Mesendoderm (in vitro differentiated cells): ENCODE measurements at regions not wholly inside any gene's neighbourhood (a gene's known extent, or its start where the extent isn't known, plus 50 kb on each side); places are given as distances from the start of the nearest gene placed in this dataset.
A peak's percentile ranks its signal among the peaks of the same experiment; 100 is the strongest.

Experiments used
- DNase-seq: peaks from one replicate; pipeline ENCODE4 v3.0.0; 2013
- H2AK5ac ChIP-seq: 2 replicates; pipeline ENCODE4 v1.6.1; 2013; ENCODE audit warnings: low read length, inconsistent platforms
- H2BK120ac ChIP-seq: 2 replicates; pipeline ENCODE4 v1.6.1; 2013; ENCODE audit warnings: low read depth, mild to moderate bottlenecking, low read length, moderate library complexity, mixed read lengths
- H2BK15ac ChIP-seq: replicated peaks from 2 replicates; pipeline ENCODE4 v1.6.1; 2013; ENCODE audit warnings: low read depth, mild to moderate bottlenecking, moderate library complexity
- H2BK5ac ChIP-seq: 2 replicates; pipeline ENCODE4 v1.6.1; 2013; ENCODE audit warnings: low read length, inconsistent platforms
- H3K18ac ChIP-seq: 2 replicates; pipeline ENCODE4 v1.6.1; 2013; ENCODE audit warnings: mild to moderate bottlenecking, low read length, mixed read lengths
- H3K23ac ChIP-seq: one replicate; pipeline ENCODE4 v1.6.1; 2013; ENCODE audit warnings: low read length
- H3K27ac ChIP-seq: 2 replicates; pipeline ENCODE4 v1.5.1; 2013; ENCODE audit warnings: low read depth, mild to moderate bottlenecking, inconsistent platforms, low read length, moderate library complexity
- H3K27me3 ChIP-seq: 2 replicates; pipeline ENCODE4 v1.6.1; 2013; ENCODE audit warnings: low read length, control low read depth, mild to moderate bottlenecking, inconsistent platforms; ENCODE audit not compliant: insufficient read depth, poor library complexity
- H3K36me3 ChIP-seq: 2 replicates; pipeline ENCODE4 v1.6.1; 2013; ENCODE audit warnings: low read length, inconsistent platforms; ENCODE audit not compliant: control insufficient read depth, insufficient read depth
- H3K4ac ChIP-seq: one replicate; pipeline ENCODE4 v1.6.1; 2013; ENCODE audit warnings: low read depth, mild to moderate bottlenecking, low read length, moderate library complexity
- H3K4me1 ChIP-seq: 2 replicates; pipeline ENCODE4 v1.6.1; 2013; ENCODE audit warnings: low read depth, low read length, inconsistent platforms; ENCODE audit not compliant: control insufficient read depth
- H3K4me2 ChIP-seq: 2 replicates; pipeline ENCODE4 v1.6.1; 2013; ENCODE audit warnings: low read length
- H3K4me3 ChIP-seq: 2 replicates; pipeline ENCODE4 v1.5.1; 2013; ENCODE audit warnings: mild to moderate bottlenecking, low read length
- H3K56ac ChIP-seq: one replicate; pipeline ENCODE4 v1.6.1; 2013; ENCODE audit warnings: low read length
- H3K79me1 ChIP-seq: 2 replicates; pipeline ENCODE4 v1.6.1; 2013; ENCODE audit warnings: low read length, inconsistent platforms
- H3K79me2 ChIP-seq: 2 replicates; pipeline ENCODE4 v1.6.1; 2013; ENCODE audit warnings: mild to moderate bottlenecking, low read length; ENCODE audit not compliant: control insufficient read depth, insufficient read depth
- H3K9ac ChIP-seq: 2 replicates; pipeline ENCODE4 v1.6.1; 2013; ENCODE audit warnings: low read length, inconsistent platforms
- H4K5ac ChIP-seq: one replicate; pipeline ENCODE4 v1.6.1; 2013; ENCODE audit warnings: low read length
- H4K8ac ChIP-seq: one replicate; pipeline ENCODE4 v1.6.1; 2013; ENCODE audit warnings: low read depth, mild to moderate bottlenecking, control low read depth, low read length, moderate library complexity
- WGBS: extraction: QIAGEN DNeasy Blood & Tissue Kit; methylation state at CpG from one replicate; pipeline ENCODE4 v1.1.7; 2013; ENCODE audit warnings: low lambda C conversion rate, missing lambda C conversion rate; ENCODE audit not compliant: insufficient coverage; ENCODE audit errors: extremely low coverage; 5-methylcytosine and 5-hydroxymethylcytosine counted together

DNA sequence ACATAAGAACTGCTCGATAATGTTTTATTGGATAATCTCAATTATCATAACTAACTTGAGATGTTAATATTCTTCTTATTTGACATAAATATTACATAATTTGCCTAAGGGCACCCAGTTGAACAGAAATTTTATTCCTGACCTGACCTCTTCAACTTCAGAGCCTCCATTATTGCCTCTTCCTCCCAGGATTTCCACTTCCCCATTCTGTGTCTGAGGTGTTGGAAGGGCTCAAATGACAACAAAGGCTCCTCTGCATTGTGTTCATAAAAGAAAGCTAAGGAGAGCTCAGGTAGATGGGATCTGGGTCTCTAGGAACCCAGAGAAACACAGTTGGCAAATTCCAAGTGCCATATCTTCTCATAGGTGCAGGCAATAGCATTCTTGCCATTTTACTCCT lies 61.2 kb upstream of the ARHGAP20 start:
- Histone ChIP-seq H4K5ac (no peak overlapping the region), H4K8ac (peak overlapping the region; percentile 14), H3K4me3 (no peak overlapping the region), H2BK120ac (no peak overlapping the region), H3K23ac (no peak overlapping the region), H3K79me1 (no peaks in the 10 kb centered on the region), H2AK5ac (no peak overlapping the region), H3K4me1 (no peaks in the 10 kb centered on the region), H3K36me3 (no peaks in the 10 kb centered on the region), H2BK15ac (no peak overlapping the region), H3K4me2 (no peak overlapping the region), H3K79me2 (no peaks in the 10 kb centered on the region), H2BK5ac (no peak overlapping the region), H3K27me3 (no peaks in the 10 kb centered on the region), H3K56ac (no peak overlapping the region), H3K9ac (no peak overlapping the region), H3K4ac (no peak overlapping the region), H3K27ac (no peak overlapping the region), H3K18ac (peak overlapping the region; percentile 80)
- no peak for DNase-seq
- WGBS, result no CpG with 5 or more reads among the region's 1 CpG

DNA sequence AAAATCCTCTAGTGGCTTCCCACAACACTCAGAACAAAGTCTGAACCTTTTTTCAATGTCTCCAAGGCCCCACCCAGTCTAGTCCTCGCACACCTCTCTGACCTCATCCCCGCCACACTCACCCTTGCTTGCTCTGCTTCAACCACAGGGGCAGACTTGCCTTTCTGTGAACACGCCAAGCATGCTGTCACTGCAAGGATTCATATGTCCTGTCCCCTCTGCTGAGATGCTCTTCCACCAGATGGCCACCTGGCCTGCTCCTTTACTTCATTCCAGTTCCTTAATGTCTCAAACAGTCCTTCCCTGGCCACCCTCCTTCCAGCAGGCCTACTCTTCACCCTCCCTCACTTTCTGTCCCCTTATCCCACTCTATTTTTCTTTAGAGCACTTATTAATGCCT lies 60.6 kb upstream of the ARHGAP20 start:
- no CpG with 5 or more reads among the region's 3 CpGs for WGBS
- DNase-seq, result peak; percentile 57
- Histone ChIP-seq H3K18ac (no peak overlapping the region), H3K4ac (no peak overlapping the region), H3K79me1 (no peaks in the 10 kb centered on the region), H3K4me2 (no peak overlapping the region), H3K79me2 (no peaks in the 10 kb centered on the region), H3K56ac (no peak overlapping the region), H2BK120ac (no peak overlapping the region), H3K4me1 (no peaks in the 10 kb centered on the region), H3K9ac (no peak overlapping the region), H3K27me3 (no peaks in the 10 kb centered on the region), H2AK5ac (no peak overlapping the region), H2BK15ac (no peak overlapping the region), H4K8ac (no peak overlapping the region), H3K23ac (no peak overlapping the region), H3K36me3 (no peaks in the 10 kb centered on the region), H3K4me3 (no peak overlapping the region), H3K27ac (no peak overlapping the region), H4K5ac (no peak overlapping the region), H2BK5ac (no peak overlapping the region)

DNA sequence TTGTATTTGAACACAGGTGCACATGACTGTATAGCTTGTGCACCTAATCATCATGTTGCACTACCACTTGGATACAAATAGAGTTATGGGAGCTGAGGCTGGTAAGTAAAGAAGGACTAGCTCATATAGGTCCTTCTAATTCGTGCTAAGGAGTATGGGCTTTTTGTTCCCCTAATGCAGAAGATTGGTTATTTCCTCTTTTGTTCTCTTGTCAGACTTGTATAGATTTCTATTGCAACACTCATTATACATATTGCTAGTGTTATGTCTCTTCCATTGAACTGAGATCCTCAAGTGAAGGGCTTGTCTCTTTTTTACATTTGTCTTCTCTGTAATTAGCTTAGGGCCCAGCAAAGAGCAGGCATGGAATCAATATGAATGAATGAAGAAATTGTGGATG lies 54.1 kb upstream of the ARHGAP20 start:
- Histone ChIP-seq H3K9ac (no peak overlapping the region), H4K8ac (no peak overlapping the region), H3K79me1 (no peaks in the 10 kb centered on the region), H3K18ac (no peak overlapping the region), H2AK5ac (no peak overlapping the region), H3K36me3 (no peaks in the 10 kb centered on the region), H3K4me1 (no peaks in the 10 kb centered on the region), H3K4ac (no peak overlapping the region), H3K27me3 (peaks cover 1% of the 10 kb centered on the region), H2BK5ac (no peak overlapping the region), H3K56ac (no peak overlapping the region), H3K79me2 (no peaks in the 10 kb centered on the region), H3K4me2 (no peak overlapping the region), H4K5ac (no peak overlapping the region), H3K23ac (no peak overlapping the region), H3K4me3 (no peak overlapping the region), H2BK120ac (no peak overlapping the region), H2BK15ac (no peak overlapping the region), H3K27ac (no peak overlapping the region)
- DNase-seq, result no peak
- no CpG with 5 or more reads among the region's 1 CpG for WGBS

DNA sequence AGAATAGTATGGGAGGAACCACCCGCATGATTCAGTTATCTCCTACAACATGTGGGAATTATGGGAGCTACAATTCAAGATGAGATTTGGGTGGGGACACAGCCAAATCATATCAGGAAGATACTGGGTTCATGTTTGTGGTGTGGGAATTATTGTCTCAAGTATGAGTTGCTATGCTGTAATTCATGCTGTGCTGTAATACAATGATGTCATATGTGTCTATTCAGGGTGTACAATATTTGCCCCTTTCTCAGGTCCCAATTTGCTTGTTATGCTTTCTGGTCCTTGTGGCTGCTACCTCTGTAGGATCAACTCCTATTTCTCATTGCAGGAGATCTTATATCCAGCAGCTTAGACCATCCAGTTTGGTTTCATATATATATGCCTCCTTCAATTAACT lies 52.2 kb upstream of the ARHGAP20 start:
- Histone ChIP-seq H3K9ac (no peak overlapping the region), H3K56ac (no peak overlapping the region), H3K4ac (no peak overlapping the region), H4K5ac (no peak overlapping the region), H3K79me2 (no peaks in the 10 kb centered on the region), H3K23ac (no peak overlapping the region), H3K4me3 (no peak overlapping the region), H3K27ac (no peak overlapping the region), H3K27me3 (peaks cover 1% of the 10 kb centered on the region), H4K8ac (no peak overlapping the region), H2AK5ac (no peak overlapping the region), H3K4me2 (no peak overlapping the region), H3K36me3 (no peaks in the 10 kb centered on the region), H2BK5ac (no peak overlapping the region), H2BK120ac (no peak overlapping the region), H3K18ac (no peak overlapping the region), H2BK15ac (no peak overlapping the region), H3K4me1 (no peaks in the 10 kb centered on the region), H3K79me1 (no peaks in the 10 kb centered on the region)
- no CpG with 5 or more reads among the region's 1 CpG for WGBS
- no peak for DNase-seq

DNA sequence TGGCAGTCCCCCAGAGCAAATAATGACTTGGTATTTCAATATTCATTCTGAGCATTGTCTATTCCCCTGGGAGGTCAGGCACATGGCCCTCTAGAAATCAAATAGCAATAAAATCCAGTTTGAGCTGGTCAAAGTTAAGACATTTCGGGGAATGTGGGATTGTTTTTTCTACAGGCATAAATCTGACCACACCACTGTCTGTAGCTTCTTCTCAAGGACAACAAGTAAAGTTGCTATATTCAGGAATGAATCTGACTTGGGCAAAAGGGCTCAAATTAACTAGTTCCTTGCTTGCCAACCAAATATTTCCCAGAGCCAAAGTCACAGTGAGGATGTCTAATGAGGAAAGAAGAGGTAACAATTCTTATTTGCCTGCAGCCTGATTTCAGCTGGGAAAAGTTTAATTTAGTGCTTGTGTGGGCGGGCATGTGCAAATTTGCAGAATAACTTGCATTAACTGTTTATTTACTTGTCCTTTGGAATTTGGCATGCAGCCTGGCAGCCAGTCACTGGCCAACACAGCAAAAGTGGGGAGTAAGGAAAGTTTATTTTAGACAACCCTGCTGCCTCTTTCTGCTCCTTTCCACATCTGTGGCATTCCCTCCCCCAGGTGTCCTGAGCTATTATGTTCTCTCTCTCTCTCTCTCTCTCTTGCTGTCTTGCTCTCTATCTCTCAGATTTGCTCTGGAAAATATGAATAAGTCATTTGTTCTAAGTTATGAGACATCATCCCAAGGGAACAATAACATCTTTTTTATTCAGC lies 51.2 kb upstream of the ARHGAP20 start:
- no peak overlapping the region for H3K18ac ChIP-seq
- H3K27ac ChIP-seq, result no peak overlapping the region
- H3K4me3 ChIP-seq, result no peak overlapping the region
- no peaks in the 10 kb centered on the region for H3K36me3 ChIP-seq
- H3K56ac ChIP-seq, result no peak overlapping the region
- no peaks in the 10 kb centered on the region for H3K4me1 ChIP-seq
- no peak overlapping the region for H2AK5ac ChIP-seq
- no peaks in the 10 kb centered on the region for H3K79me1 ChIP-seq
- peaks cover 1% of the 10 kb centered on the region for H3K27me3 ChIP-seq
- H3K4ac ChIP-seq, result no peak overlapping the region
- H3K23ac ChIP-seq, result no peak overlapping the region
- no peak overlapping the region for H3K9ac ChIP-seq
- WGBS, result no CpG with 5 or more reads among the region's 2 CpGs
- no peak overlapping the region for H2BK120ac ChIP-seq
- H2BK5ac ChIP-seq, result no peak overlapping the region
- H3K79me2 ChIP-seq, result no peaks in the 10 kb centered on the region
- DNase-seq, result no peak
- no peak overlapping the region for H4K8ac ChIP-seq
- no peak overlapping the region for H4K5ac ChIP-seq
- H3K4me2 ChIP-seq, result no peak overlapping the region
- no peak overlapping the region for H2BK15ac ChIP-seq

DNA sequence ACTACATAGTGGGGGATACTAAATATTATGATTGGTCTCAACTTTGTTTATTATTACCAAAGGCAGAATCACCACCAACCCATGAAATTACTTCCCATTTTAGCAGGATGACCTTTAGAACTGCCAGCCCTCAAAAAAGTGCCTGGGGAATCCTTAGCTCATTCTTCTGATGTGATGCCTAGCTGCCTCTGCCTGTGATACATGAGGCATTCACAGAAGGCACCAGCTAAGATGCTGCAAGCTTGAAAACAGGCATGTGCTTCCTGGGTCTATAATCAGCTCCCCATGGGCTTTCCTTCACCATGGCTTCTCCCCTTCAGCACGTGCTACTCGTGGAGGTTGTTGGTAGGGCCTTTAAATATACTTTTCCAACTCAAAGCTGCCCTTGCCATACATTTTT lies 50.4 kb upstream of the ARHGAP20 start:
- H3K56ac ChIP-seq, result no peak overlapping the region
- H3K79me2 ChIP-seq, result no peaks in the 10 kb centered on the region
- H3K4me1 ChIP-seq, result no peaks in the 10 kb centered on the region
- H2AK5ac ChIP-seq, result no peak overlapping the region
- H3K79me1 ChIP-seq, result no peaks in the 10 kb centered on the region
- H2BK5ac ChIP-seq, result no peak overlapping the region
- H3K9ac ChIP-seq, result no peak overlapping the region
- no peak overlapping the region for H3K4me2 ChIP-seq
- H3K4ac ChIP-seq, result no peak overlapping the region
- H3K18ac ChIP-seq, result no peak overlapping the region
- no peak overlapping the region for H3K23ac ChIP-seq
- H2BK120ac ChIP-seq, result no peak overlapping the region
- no CpG with 5 or more reads among the region's 2 CpGs for WGBS
- DNase-seq, result no peak
- H3K4me3 ChIP-seq, result no peak overlapping the region
- no peak overlapping the region for H3K27ac ChIP-seq
- peaks cover 1% of the 10 kb centered on the region for H3K27me3 ChIP-seq
- no peak overlapping the region for H2BK15ac ChIP-seq
- no peak overlapping the region for H4K8ac ChIP-seq
- H4K5ac ChIP-seq, result no peak overlapping the region
- H3K36me3 ChIP-seq, result no peaks in the 10 kb centered on the region
